Body of pancreas (tissue), 4 donors: ENCODE measurements at regions not wholly inside any gene's neighbourhood (a gene's known extent, or its start where the extent isn't known, plus 50 kb on each side); places are given as distances from the start of the nearest gene placed in this dataset.

Experiments
- ATAC-seq: fragments of 150-250 bp; one replicate; pipeline ENCODE4 v1.9.1; 2016
- DNase-seq, 4 donors: peaks; one replicate each; pipeline ENCODE4 v3.0.0-alpha.2; 2019
- H3K27ac ChIP-seq, 4 donors: fragments of 200-600 bp; sonication (generic); 1 replicate in 3 of 4; 2 replicates in 1 of 4; pipeline versions ENCODE4 v1.5.1 to v1.6.1; 2016 to 2019; ENCODE audit warnings: mild to moderate bottlenecking in 1 of 4, mixed read lengths in 1 of 4, moderate library complexity in 1 of 4
- H3K27me3 ChIP-seq, 2 donors: fragments of 200-600 bp; sonication (generic); one replicate each; pipeline ENCODE4 v1.6.0; 2016; ENCODE audit warnings: mild to moderate bottlenecking in 1 of 2
- H3K36me3 ChIP-seq, 2 donors: fragments of 200-600 bp; sonication (generic); replicated peaks in 1 of 2; 2 replicates each; pipeline ENCODE4 v1.5.1; 2016; ENCODE audit warnings: low read depth in 2 of 2; ENCODE audit not compliant: insufficient read depth in 1 of 2
- H3K4me1 ChIP-seq: fragments of 200-600 bp; sonication (generic); one replicate; pipeline ENCODE4 v1.6.0; 2016
- H3K4me3 ChIP-seq, 2 donors: fragments of 200-600 bp; sonication (generic); 1 replicate in 1 of 2; 2 replicates in 1 of 2; pipeline ENCODE4 v1.5.1; 2016 to 2019
- H3K9me3 ChIP-seq, 3 donors: fragments of 200-600 bp; sonication (generic); 1 replicate in 2 of 3; 2 replicates in 1 of 3; pipeline ENCODE4 v1.5.1; 2016
- CTCF ChIP-seq, 7 experiments: fragments of 450-650 bp in 4 of 7; fragments of 200-600 bp in 3 of 7; sonication (generic) in 3 of 7; IDR thresholded peaks; one replicate each; pipeline ENCODE4 v1.5.1; 2016 to 2019; ENCODE audit warnings: antibody characterized with exemption in 7 of 7
- POLR2A ChIP-seq, 3 donors: fragments of 450-650 bp; IDR thresholded peaks; one replicate each; pipeline ENCODE4 v1.6.1; 2016; ENCODE audit warnings: antibody characterized with exemption in 3 of 3, mild to moderate bottlenecking in 2 of 3
- WGBS, 2 donors: methylation state at CpG; one replicate each; pipeline ENCODE4 v1.1.5; 2017; 5-methylcytosine and 5-hydroxymethylcytosine counted together
- intact Hi-C: fragments of 100-400 bp; cut with DNase I; formaldehyde crosslinking; loops from one replicate; pipeline ENCODE4 v1.15.1; 2023

GRCh38 chr7:68756986-68757495 lies 841.2 kb upstream of the AUTS2 start:
- TF ChIP-seq POLR2A (IDR thresholded peaks at IDR 0.05) (no peak), CTCF (IDR thresholded peaks at IDR 0.05) (no peak)
- H3K27ac ChIP-seq = no peak overlapping the region
- 54 to 70% methylated on average over 4 of the region's 4 CpGs for WGBS, 2 donors
- H3K27me3 ChIP-seq = no peaks in the 10 kb centered on the region
- H3K9me3 ChIP-seq = no peaks in the 10 kb centered on the region
- ATAC-seq (no peak), DNase-seq (no peak)
- H3K4me1 ChIP-seq = no peaks in the 10 kb centered on the region
- H3K36me3 ChIP-seq = no peaks in the 10 kb centered on the region
- intact Hi-C loops = no loop called here
- no peak overlapping the region for H3K4me3 ChIP-seq

- H3K27ac ChIP-seq = no peak overlapping the region
- H3K4me3 ChIP-seq = no peak overlapping the region
- intact Hi-C loops = no loop called here
- no peaks in the 10 kb centered on the region for H3K9me3 ChIP-seq
- H3K27me3 ChIP-seq = no peaks in the 10 kb centered on the region
- no peaks in the 10 kb centered on the region for H3K36me3 ChIP-seq
- no peak for TF ChIP-seq POLR2A (IDR thresholded peaks at IDR 0.05)
- TF ChIP-seq CTCF (IDR thresholded peaks at IDR 0.05) = no peak
- ATAC-seq = no peak
- WGBS, 2 donors = 66 to 78% methylated on average over 3 of the region's 3 CpGs
- no peak for DNase-seq
- H3K4me1 ChIP-seq = no peaks in the 10 kb centered on the region
These were observed 837.7 kb upstream of the AUTS2 start for GRCh38 chr7:68760556-68760955.

GRCh38 chr7:68767462-68767861 lies 830.8 kb upstream of the AUTS2 start:
- no peak for TF ChIP-seq POLR2A (IDR thresholded peaks at IDR 0.05)
- no peak for TF ChIP-seq CTCF (IDR thresholded peaks at IDR 0.05)

GRCh38 chr7:68770649-68771048 lies 827.6 kb upstream of the AUTS2 start:
- WGBS, 2 donors = 21 to 24% methylated on average over 6 of the region's 6 CpGs
- TF ChIP-seq CTCF (IDR thresholded peaks at IDR 0.05) = no peak
- no peak for TF ChIP-seq POLR2A (IDR thresholded peaks at IDR 0.05)
- no peaks in the 10 kb centered on the region for H3K36me3 ChIP-seq
- H3K27ac ChIP-seq = no peak overlapping the region
- intact Hi-C loops = no loop called here
- no peaks in the 10 kb centered on the region for H3K27me3 ChIP-seq
- H3K9me3 ChIP-seq = no peaks in the 10 kb centered on the region
- ATAC-seq (no peak), DNase-seq (peak; percentile 3 to 19 (median 15))
- no peaks in the 10 kb centered on the region for H3K4me1 ChIP-seq
- H3K4me3 ChIP-seq = no peak overlapping the region

More at GRCh38 chr7:68767462-68767861, 830.8 kb upstream of the AUTS2 start:
- Histone ChIP-seq H3K4me3 (no peak overlapping the region), H3K4me1 (no peaks in the 10 kb centered on the region), H3K9me3 (no peaks in the 10 kb centered on the region), H3K27ac (no peak overlapping the region), H3K36me3 (no peaks in the 10 kb centered on the region), H3K27me3 (no peaks in the 10 kb centered on the region)
- intact Hi-C loops = no loop called here
- ATAC-seq (no peak), DNase-seq (no peak)
- 68 to 82% methylated on average over 4 of the region's 4 CpGs for WGBS, 2 donors

GRCh38 chr7:68776326-68776725 lies 821.9 kb upstream of the AUTS2 start:
- TF ChIP-seq POLR2A (IDR thresholded peaks at IDR 0.05) (no peak), CTCF (IDR thresholded peaks at IDR 0.05) (no peak)
- WGBS, 2 donors = 48 to 61% methylated on average over 3 of the region's 3 CpGs
- DNase-seq (no peak), ATAC-seq (no peak)
- no peaks in the 10 kb centered on the region for H3K4me1 ChIP-seq
- H3K36me3 ChIP-seq = no peaks in the 10 kb centered on the region
- no peaks in the 10 kb centered on the region for H3K9me3 ChIP-seq
- intact Hi-C loops = no loop called here
- H3K27me3 ChIP-seq = no peaks in the 10 kb centered on the region
- H3K27ac ChIP-seq = no peak overlapping the region
- H3K4me3 ChIP-seq = no peak overlapping the region
